HCT116 (cell line): ENCODE measurements at regions not wholly inside any gene's neighbourhood (a gene's known extent, or its start where the extent isn't known, plus 50 kb on each side); places are given as distances from the start of the nearest gene placed in this dataset.

ENCODE experiments used
- ATAC-seq: fragments of 200-7000 bp; cut with Tn5 transposase; 2 replicates; pipeline ENCODE4 v1.9.1; 2020; ENCODE audit warnings: mild to moderate bottlenecking, moderate library complexity
- BruUV-seq: library from RNA; stranded (reverse); fragments of 400-500 nt; replicated peaks from 2 replicates; lab custom pipeline; 2021; lab: Mats Ljungman, UMichigan
- CTCF ChIA-PET: fragments of 300-600 bp; sonication (Branson Sonifier 250); formaldehyde crosslinking; loops from one replicate; lab custom pipeline; 2021; ENCODE audit warnings: antibody characterized with exemption; lab: Charles Lee
- POLR2A ChIA-PET: fragments of 300-600, 350-600 bp; sonication (Branson Sonifier 250); formaldehyde crosslinking; loops from one replicate; lab custom pipeline; 2021; ENCODE audit warnings: antibody characterized with exemption; lab: Charles Lee
- RAD21 ChIA-PET, 2 experiments: fragments of 300-600 bp; sonication (Branson Sonifier 250); formaldehyde crosslinking; loops; one replicate each; lab custom pipeline; 2023; ENCODE audit warnings: low total read pairs in 2 of 2; ENCODE audit not compliant: uncharacterized antibody in 2 of 2, unreplicated experiment in 2 of 2, low non-redundant PET in 1 of 2; lab: Charles Lee
- DNase-seq: peaks from one replicate; pipeline ENCODE4 v3.0.0-alpha.2; 2010; ENCODE audit warnings: low read depth, low spot score
- H2AFZ ChIP-seq: fragments of 200-600 bp; shearing (Covaris generic), sonication (generic); 2 replicates; pipeline ENCODE4 v1.6.1; 2017; ENCODE audit warnings: low read depth, mixed run types, mixed read lengths, antibody characterized with exemption, low read length; ENCODE audit not compliant: poor library complexity, severe bottlenecking
- H3K27ac ChIP-seq: 2 replicates; pipeline ENCODE4 v1.5.1; 2012; ENCODE audit warnings: low read depth, low read length
- H3K27me3 ChIP-seq: fragments of 200-600 bp; sonication (generic); 2 replicates; pipeline ENCODE4 v1.6.1; 2016; ENCODE audit warnings: mixed run types, low read length, mixed read lengths; ENCODE audit not compliant: insufficient read depth
- H3K36me3 ChIP-seq, 2 experiments: fragments of 200-500 bp in 1 of 2; fragments of 200-600 bp in 1 of 2; sonication (Bioruptor generic) in 1 of 2; sonication (generic) in 1 of 2; 2 replicates each; pipeline versions ENCODE4 v1.5.1 to v1.6.1; 2014 to 2016; ENCODE audit warnings: low read length in 2 of 2, inconsistent platforms in 1 of 2, mixed read lengths in 1 of 2, mixed run types in 1 of 2; ENCODE audit not compliant: insufficient read depth in 2 of 2, control insufficient read depth in 1 of 2
- H3K4me1 ChIP-seq, 2 experiments: fragments of 200-600 bp in 1 of 2; sonication (generic) in 1 of 2; 2 replicates each; pipeline versions ENCODE4 v1.5.1 to v1.6.1; 2012 to 2017; ENCODE audit warnings: low read length in 2 of 2, inconsistent platforms in 1 of 2, mild to moderate bottlenecking in 1 of 2, mixed read lengths in 1 of 2, mixed run types in 1 of 2, moderate library complexity in 1 of 2; ENCODE audit not compliant: insufficient read depth in 2 of 2, control insufficient read depth in 1 of 2
- H3K4me2 ChIP-seq: fragments of 200-600 bp; sonication (generic); 2 replicates; pipeline ENCODE4 v1.6.1; 2017; ENCODE audit warnings: mixed run types, low read length, mixed read lengths
- H3K4me3 ChIP-seq, 2 experiments: fragments of 200-600 bp in 1 of 2; sonication (generic) in 1 of 2; replicated peaks in 1 of 2; 2 replicates each; pipeline ENCODE4 v1.5.1; 2011 to 2016; ENCODE audit warnings: low read length in 2 of 2, control low read depth in 1 of 2, low read depth in 1 of 2, mild to moderate bottlenecking in 1 of 2, mixed read lengths in 1 of 2, mixed run types in 1 of 2
- H3K79me2 ChIP-seq: fragments of 200-600 bp; sonication (generic); 2 replicates; pipeline ENCODE4 v1.6.1; 2017; ENCODE audit warnings: mild to moderate bottlenecking, mixed run types, low read length, moderate library complexity, mixed read lengths; ENCODE audit not compliant: insufficient read depth
- H3K9ac ChIP-seq: fragments of 200-600 bp; sonication (generic); 2 replicates; pipeline ENCODE4 v1.6.1; 2016; ENCODE audit warnings: low read length, mixed read lengths
- H3K9me2 ChIP-seq: fragments of 200-600 bp; sonication (generic), shearing (Covaris generic); 2 replicates; pipeline ENCODE4 v1.6.1; 2017; ENCODE audit warnings: mixed run types, mild to moderate bottlenecking, moderate library complexity; ENCODE audit not compliant: insufficient read depth
- H3K9me3 ChIP-seq, 2 experiments: fragments of 200-500 bp in 1 of 2; fragments of 200-600 bp in 1 of 2; sonication (Bioruptor generic) in 1 of 2; sonication (generic) in 1 of 2; 2 replicates each; pipeline ENCODE4 v1.6.1; 2014 to 2017; ENCODE audit warnings: low read length in 2 of 2, mixed read lengths in 2 of 2, inconsistent platforms in 1 of 2, low read depth in 1 of 2, mild to moderate bottlenecking in 1 of 2, mixed run types in 1 of 2, moderate library complexity in 1 of 2; ENCODE audit not compliant: control insufficient read depth in 1 of 2, insufficient read depth in 1 of 2
- H4K20me1 ChIP-seq: fragments of 200-600 bp; sonication (generic), shearing (Covaris generic); 2 replicates; pipeline ENCODE4 v1.6.1; 2017; ENCODE audit warnings: mixed run types, mild to moderate bottlenecking, moderate library complexity; ENCODE audit not compliant: insufficient read depth
- ATF3 ChIP-seq: IDR thresholded peaks from 2 replicates; pipeline ENCODE4 v1.6.1; 2012
- CBX3 ChIP-seq: IDR thresholded peaks from 2 replicates; pipeline ENCODE4 v1.6.1; 2012; ENCODE audit warnings: low read depth
- ELF1 ChIP-seq: IDR thresholded peaks from 2 replicates; pipeline ENCODE4 v1.6.1; 2012; ENCODE audit warnings: low read depth, borderline replicate concordance
- JUND ChIP-seq: IDR thresholded peaks from 2 replicates; pipeline ENCODE4 v1.6.1; 2012
- MAX ChIP-seq: IDR thresholded peaks from 2 replicates; pipeline ENCODE4 v1.6.1; 2012
- POLR2A ChIP-seq: IDR thresholded peaks from 2 replicates; pipeline ENCODE4 v1.7.0; 2011; ENCODE audit warnings: borderline replicate concordance; ENCODE audit not compliant: insufficient read depth, insufficient read length; ENCODE audit errors: extremely low read depth
- SRF ChIP-seq: IDR thresholded peaks from 2 replicates; pipeline ENCODE4 v1.6.1; 2012; ENCODE audit warnings: low read depth
- ZBTB33 ChIP-seq: IDR thresholded peaks from 2 replicates; pipeline ENCODE4 v1.6.1; 2011; ENCODE audit warnings: mild to moderate bottlenecking, low read length, moderate library complexity; ENCODE audit not compliant: insufficient replicate concordance; ENCODE audit errors: extremely low read depth
- ZNF274 ChIP-seq: fragments of 200-500 bp; sonication (Bioruptor generic); IDR thresholded peaks from 2 replicates; pipeline ENCODE4 v1.6.1; 2014; ENCODE audit warnings: mild to moderate bottlenecking, low read depth, low read length, inconsistent platforms
- intact Hi-C: fragments of 100-400 bp; cut with micrococcal nuclease; formaldehyde crosslinking; loops from 2 replicates; pipeline ENCODE4 v1.10.0; 2022

- no peak for DNase-seq
- H3K27me3 ChIP-seq, result no peaks in the 10 kb centered on the region
- H3K4me1 ChIP-seq, result no peaks in the 10 kb centered on the region
- no peaks in the 10 kb centered on the region for H3K9me2 ChIP-seq
- no peaks in the 10 kb centered on the region for H3K9me3 ChIP-seq
- H3K36me3 ChIP-seq, result no peaks in the 10 kb centered on the region
- H4K20me1 ChIP-seq, result no peaks in the 10 kb centered on the region
- H2AFZ ChIP-seq, result no peak overlapping the region
- CTCF ChIA-PET, result no interaction called here
- intact Hi-C loops, result no loop called here
- ATAC-seq, result no peak
- POLR2A ChIA-PET, result no interaction called here
- H3K9ac ChIP-seq, result no peak overlapping the region
- no peak overlapping the region for H3K4me2 ChIP-seq
- no peak for TF ChIP-seq SRF
- no peaks in the 10 kb centered on the region for H3K79me2 ChIP-seq
- no peak overlapping the region for H3K27ac ChIP-seq
- no peak overlapping the region for H3K4me3 ChIP-seq
- no TSS peak for BruUV-seq
- RAD21 ChIA-PET, result no interaction called here
Measured at GRCh38 chr5:98364549-98364948, 408.9 kb upstream of the RGMB start.

- Histone ChIP-seq H2AFZ (no peak overlapping the region), H3K4me2 (no peak overlapping the region), H3K27ac (no peak overlapping the region), H4K20me1 (no peaks in the 10 kb centered on the region), H3K4me3 (no peak overlapping the region), H3K4me1 (no peaks in the 10 kb centered on the region), H3K9me2 (no peaks in the 10 kb centered on the region), H3K36me3 (no peaks in the 10 kb centered on the region), H3K9ac (no peak overlapping the region), H3K27me3 (no peaks in the 10 kb centered on the region), H3K79me2 (no peaks in the 10 kb centered on the region), H3K9me3 (no peaks in the 10 kb centered on the region)
- intact Hi-C loops, result no loop called here
- DNase-seq, result no peak
- ChIA-PET POLR2A (no interaction called here), CTCF (no interaction called here), RAD21 (no interaction called here)
- TF ChIP-seq JUND (no peak), MAX (no peak), POLR2A (no peak), ATF3 (no peak), ELF1 (no peak), ZNF274 (no peak), ZBTB33 (no peak), CBX3 (no peak)
- no peak for ATAC-seq
- BruUV-seq, result no TSS peak
Measured at GRCh38 chr5:98365126-98365525, 408.3 kb upstream of the RGMB start.
